IPS-NIHi7 (cell line): ENCODE measurements at regions not wholly inside any gene's neighbourhood (a gene's known extent, or its start where the extent isn't known, plus 50 kb on each side); places are given as distances from the start of the nearest gene placed in this dataset.
"Not testable (repeated sequence)": the region's sequence is repeated elsewhere in the genome, so short reads cannot be mapped to it uniquely, and the experiment has no call there.

ENCODE experiments used
- DNase-seq: peaks from one replicate; pipeline ENCODE4 v3.0.0; 2012; ENCODE audit warnings: mixed read lengths; ENCODE audit errors: extremely low spot score

GRCh38 chr5:9858043-9858442 is 227.9 kb upstream of the TAS2R1 start:
- DNase-seq, result no peak

DNA sequence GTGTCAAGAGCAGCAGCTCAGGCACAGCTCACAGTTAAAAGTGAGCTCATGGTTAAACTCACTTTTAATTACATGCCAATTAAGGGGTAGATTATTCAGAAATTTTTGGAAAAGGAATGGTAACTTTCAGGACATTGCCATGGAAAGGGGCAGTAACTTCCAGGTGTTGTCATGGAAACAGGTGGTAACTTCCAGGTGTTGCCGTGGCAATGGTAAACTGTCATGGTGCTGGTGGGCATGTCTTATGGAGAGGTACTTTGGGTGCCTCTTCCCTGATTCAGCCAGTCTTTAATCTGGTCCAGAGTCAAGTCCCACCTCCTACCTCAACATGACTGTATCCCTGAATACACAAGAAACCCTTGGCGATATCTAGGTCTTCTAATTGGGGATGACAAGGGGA is 223.2 kb upstream of the TAS2R1 start:
- DNase-seq, result no peak

DNA sequence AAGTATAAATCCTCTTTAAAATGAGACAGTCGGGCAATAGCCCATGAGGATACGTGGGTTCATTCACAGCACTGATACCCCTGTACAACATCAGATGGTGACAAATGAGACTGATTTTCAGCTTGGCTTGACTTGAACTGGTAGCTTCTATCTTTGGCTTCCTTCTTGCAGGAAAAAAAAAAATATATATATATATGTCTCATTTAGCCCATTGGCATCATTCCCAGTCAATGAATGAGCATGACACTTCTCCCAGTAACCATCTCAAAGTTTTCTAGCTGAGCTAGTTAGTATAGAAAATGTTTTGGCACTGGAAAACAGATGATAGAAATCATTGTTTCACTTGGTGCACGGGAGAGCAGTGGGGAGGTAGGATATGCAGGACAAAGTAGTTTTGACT is 222.5 kb upstream of the TAS2R1 start:
- no peak for DNase-seq

GRCh38 chr5:9851458-9851857 is 221.3 kb upstream of the TAS2R1 start:
- DNase-seq, result no peak

GRCh38 chr5:9850456-9850855 is 220.3 kb upstream of the TAS2R1 start:
- no peak for DNase-seq

DNA sequence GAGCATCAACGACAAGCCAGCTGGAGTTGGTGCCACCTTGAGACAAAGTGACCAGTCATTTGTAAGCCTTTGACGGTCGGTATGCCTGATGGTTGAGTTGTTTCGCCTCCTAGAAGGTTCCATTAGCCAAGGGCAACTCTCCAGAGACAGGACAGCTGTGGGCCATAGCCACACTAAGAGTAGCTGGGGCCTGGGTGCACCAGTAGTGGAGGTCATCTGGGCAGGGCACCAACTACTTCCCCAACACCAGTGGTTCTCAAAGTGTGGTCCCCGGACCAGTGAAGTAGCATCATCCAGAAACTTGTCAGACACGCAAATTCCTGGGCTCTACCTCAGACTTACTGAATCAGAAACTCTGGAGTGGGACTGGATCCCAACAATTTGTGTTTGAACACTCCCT is 217.5 kb upstream of the TAS2R1 start:
- no peak for DNase-seq

GRCh38 chr5:9845185-9845584 is 215.0 kb upstream of the TAS2R1 start:
- DNase-seq, result no peak

GRCh38 chr5:9841516-9842170 is 211.5 kb upstream of the TAS2R1 start:
- no peak for DNase-seq

DNA sequence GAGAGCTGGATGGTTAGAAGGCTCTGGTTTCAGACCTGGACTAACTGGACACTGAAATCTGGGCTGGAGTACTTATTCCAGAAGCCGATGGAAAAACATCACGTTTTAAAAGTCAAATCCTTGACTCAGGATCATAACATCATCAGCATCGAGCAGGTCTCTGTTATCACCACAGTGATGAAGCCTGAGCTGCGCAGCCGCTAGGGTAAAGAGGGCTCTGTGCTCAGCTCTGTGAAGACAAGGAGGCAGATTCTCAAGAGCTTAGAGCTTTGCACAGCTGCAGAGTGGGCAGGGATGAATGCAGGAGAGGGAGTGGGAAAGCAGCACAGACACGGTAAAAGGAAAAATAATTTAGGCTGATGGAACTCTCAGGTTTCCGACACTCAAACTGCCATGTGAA is 208.8 kb upstream of the TAS2R1 start:
- DNase-seq, result no peak

DNA sequence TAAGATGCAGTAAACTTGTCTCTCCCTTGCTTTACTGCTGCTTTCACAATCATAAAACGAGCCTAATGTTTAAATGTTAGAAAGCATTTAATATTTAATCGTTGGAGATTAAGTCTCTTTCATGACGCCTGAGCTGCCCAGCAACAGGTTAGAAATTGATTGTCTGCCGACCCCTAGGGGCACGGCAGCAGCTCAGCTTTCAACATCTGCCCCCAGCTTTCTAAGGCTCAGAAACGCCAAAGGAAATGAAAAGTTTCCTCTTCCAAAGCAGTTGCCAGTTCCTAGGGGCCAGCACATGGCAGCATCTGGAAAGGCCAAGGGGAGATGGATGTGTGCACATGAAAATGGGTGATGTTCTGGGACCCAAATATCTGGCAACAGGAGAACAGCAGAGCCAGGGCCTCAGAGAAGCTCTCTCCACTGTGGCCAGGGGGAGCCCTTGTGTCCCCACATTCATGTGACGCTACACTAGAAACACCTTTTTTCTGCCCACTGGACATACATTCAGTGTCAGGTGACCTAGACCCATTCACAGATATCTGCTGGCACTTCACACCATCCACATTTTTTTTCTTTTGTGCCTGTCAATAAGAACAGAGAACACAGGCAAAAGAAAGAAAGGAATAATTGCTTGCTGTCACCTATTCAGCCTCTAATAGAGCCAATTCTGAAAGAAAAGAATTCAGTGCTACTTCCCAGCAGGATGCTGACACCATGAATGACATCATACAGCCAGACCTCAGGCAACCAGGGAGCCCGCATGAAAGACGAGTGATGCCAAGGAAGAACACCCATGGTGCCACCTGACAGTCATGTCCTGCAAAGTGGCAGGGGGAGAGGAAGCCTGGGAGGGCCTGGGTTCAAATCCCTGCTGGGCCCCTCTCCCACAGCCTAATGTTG is 205.0 kb upstream of the TAS2R1 start:
- DNase-seq, result peak; percentile 35

GRCh38 chr5:9833871-9834270 is 203.7 kb upstream of the TAS2R1 start:
- DNase-seq, result peak; percentile 38

DNA sequence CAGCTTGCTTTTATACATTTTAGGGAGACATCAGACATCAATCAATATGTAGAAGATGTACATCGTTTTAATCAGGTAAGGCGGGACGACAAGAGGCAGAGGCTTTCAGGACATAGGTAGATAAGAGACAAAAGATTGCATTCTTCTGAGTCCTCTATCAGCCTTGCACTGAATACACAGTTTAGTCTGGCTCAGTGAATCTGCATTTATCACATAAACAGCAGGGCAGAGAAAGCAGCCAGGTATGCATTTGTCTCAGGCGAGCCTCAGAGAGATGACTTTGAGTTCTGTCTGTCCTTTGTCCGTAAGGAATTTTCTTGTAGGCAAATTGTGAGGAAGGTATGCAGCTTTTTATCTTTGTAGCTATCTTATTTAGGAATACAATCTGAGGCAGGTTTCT is 202.8 kb upstream of the TAS2R1 start:
- DNase-seq, result no peak

DNA sequence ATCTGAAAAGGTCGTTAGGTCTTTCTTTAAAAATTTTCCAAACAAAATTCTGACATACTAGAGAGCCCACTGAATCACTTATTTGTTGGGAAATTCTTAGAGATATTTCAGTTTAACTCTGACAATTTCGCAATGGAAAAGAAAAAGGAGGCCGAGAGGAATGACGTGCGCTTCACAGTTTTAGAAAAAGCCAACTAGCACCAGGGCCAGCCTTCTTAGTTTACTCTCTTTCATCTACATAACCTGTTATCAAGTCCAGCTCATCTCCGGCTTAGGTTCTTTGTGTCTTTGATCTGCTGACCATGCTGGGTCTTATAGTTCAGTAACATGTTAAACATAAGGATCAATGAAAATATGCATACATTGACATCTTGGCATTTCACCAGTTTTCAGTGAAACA is 201.7 kb upstream of the TAS2R1 start:
- DNase-seq, result no peak

- DNase-seq, result no peak
Observed at GRCh38 chr5:9830184-9830583, 200.0 kb upstream of the TAS2R1 start.

GRCh38 chr5:9829621-9830020 is 199.5 kb upstream of the TAS2R1 start:
- peak; percentile 65 for DNase-seq

- DNase-seq, result no peak
Observed at GRCh38 chr5:9820691-9821449, 190.7 kb upstream of the TAS2R1 start.

DNA sequence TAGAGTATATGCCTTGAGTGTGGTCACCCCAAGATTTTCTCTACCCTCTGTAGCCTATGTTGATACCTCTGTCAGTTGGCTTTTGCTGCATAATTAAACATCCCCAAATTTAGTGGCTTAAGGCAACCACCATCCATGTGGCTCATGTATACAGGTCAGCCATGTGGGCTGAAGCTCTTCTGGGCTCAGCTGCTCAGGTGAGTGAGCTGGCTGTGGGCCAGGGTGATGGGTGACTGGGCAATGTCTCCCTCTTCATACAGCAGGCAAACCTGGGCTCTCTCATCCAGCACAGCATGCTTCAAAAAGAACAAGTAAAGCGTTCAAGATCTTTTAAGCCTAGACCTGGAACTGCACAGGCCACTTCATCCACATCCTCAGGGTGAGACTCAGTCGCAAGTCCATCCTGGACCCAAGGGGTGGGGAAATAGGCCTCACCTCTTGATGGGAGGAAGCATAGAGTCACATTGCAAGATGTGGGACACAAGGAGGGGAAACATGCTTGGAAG is 188.2 kb upstream of the TAS2R1 start:
- DNase-seq, result no peak

DNA sequence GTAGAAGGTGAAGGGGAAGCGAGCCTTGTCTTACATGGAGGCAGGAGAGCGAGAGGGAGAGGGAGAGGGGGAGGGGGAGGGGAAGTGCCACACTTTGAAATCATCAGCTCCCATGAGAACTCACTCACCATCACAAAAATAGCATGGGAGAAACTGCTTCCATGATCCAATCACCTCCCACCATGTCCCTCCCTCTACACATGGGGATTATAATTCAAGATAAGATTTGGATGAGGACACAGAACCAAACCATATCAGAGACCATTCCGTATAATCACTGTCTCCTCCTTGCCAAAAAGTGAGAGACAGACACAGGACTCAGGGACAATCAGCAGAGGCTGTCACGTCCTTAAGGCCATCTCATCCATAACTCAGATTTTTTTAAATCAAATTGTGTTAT is 187.7 kb upstream of the TAS2R1 start:
- no peak for DNase-seq

DNA sequence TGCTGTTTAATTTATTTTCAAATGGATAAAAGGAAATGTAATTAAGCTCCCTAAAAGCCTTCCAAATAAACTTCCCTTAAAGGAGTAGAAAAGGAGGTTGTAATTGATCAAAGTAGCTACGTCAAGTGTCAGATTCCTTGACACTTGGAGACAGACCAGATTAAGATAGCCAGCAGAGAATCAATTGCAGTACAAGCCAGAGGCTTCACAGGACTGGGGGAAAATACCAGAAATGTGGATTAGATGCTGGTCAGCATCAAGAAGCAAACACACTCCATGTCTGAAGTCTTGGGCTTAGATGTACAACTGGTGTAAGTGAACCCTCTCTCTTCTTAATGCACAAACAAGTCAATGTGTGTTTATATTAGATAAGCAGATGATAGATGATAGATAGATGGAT is 184.9 kb upstream of the TAS2R1 start:
- DNase-seq, result no peak

- DNase-seq, result no peak
Observed at GRCh38 chr5:9813305-9813704, 183.2 kb upstream of the TAS2R1 start.

GRCh38 chr5:9807366-9807765 is 177.2 kb upstream of the TAS2R1 start:
- not testable (repeated sequence) for DNase-seq

DNA sequence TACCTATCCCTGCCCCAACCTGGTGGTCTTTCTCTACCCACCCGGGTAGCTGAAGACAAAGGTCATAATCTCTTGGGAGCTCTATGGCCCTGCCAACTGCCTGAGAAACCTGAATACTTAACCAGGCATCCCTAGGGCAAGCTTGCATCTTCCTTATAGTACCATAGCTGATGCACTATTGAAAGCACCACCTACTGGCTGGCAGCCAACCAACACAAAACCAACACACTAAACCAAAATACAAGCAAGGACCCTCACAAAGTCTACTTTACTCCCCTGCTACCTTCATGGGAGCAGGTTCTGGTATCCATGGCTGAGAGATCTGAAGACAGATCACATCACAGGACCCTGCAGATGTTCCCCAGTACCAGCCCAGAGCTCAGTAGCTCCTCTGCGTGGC is 171.8 kb upstream of the TAS2R1 start:
- DNase-seq, result no peak
